Mucosa of descending colon (tissue), 3 donors: ENCODE measurements at regions not wholly inside any gene's neighbourhood (a gene's known extent, or its start where the extent isn't known, plus 50 kb on each side); places are given as distances from the start of the nearest gene placed in this dataset.
"Not testable (repeated sequence)": the region's sequence is repeated elsewhere in the genome, so short reads cannot be mapped to it uniquely, and the experiment has no call there.

Source experiments
- ATAC-seq: fragments of 200-7000 bp; cut with Tn5 transposase; one replicate; pipeline ENCODE4 v1.9.1; 2020; ENCODE audit warnings: mild to moderate bottlenecking, moderate library complexity
- DNase-seq, 3 donors: peaks; one replicate each; pipeline ENCODE4 v3.0.0-alpha.2; 2020
- H3K36me3 ChIP-seq: fragments of 200-600 bp; one replicate; pipeline ENCODE4 v1.8.0; 2021; ENCODE audit warnings: low read depth, mild to moderate bottlenecking
- H3K4me1 ChIP-seq: fragments of 200-600 bp; one replicate; pipeline ENCODE4 v1.8.0; 2021; ENCODE audit warnings: low read depth, mild to moderate bottlenecking
- H3K4me3 ChIP-seq: fragments of 200-600 bp; one replicate; pipeline ENCODE4 v1.8.0; 2021; ENCODE audit warnings: mild to moderate bottlenecking
- H3K9me3 ChIP-seq: fragments of 200-600 bp; one replicate; pipeline ENCODE4 v1.8.0; 2021; ENCODE audit warnings: mild to moderate bottlenecking
- CTCF ChIP-seq: fragments of 200-600 bp; IDR thresholded peaks from one replicate; pipeline ENCODE4 v1.8.0; 2022; ENCODE audit warnings: antibody characterized with exemption, mild to moderate bottlenecking
- intact Hi-C, 2 donors: fragments of 100-400 bp; cut with DNase I in 1 of 2; cut with micrococcal nuclease in 1 of 2; formaldehyde crosslinking; loops; one replicate each; pipeline versions ENCODE4 v1.11.0 to v1.11.1; 2022; cut with DNase I, micrococcal nuclease
- donor health status: DM: no; HTN: no; CAD: no; lungs with moderate emphysema.
- donor health status: DM: no; HTN: no; CAD: no.
- donor health status: DM: no; HTN: yes; CAD: no.

- DNase-seq (no peak), ATAC-seq (no peak)
- no peaks in the 10 kb centered on the region for H3K36me3 ChIP-seq
- intact Hi-C loops, result no loop called here
- no peak for TF ChIP-seq CTCF
- H3K4me3 ChIP-seq, result no peak overlapping the region
- H3K4me1 ChIP-seq, result no peaks in the 10 kb centered on the region
- peaks cover 22% of the 10 kb centered on the region for H3K9me3 ChIP-seq
These were observed 95.1 kb downstream of the RPAP3 start for GRCh38 chr12:47610686-47611252.

DNA sequence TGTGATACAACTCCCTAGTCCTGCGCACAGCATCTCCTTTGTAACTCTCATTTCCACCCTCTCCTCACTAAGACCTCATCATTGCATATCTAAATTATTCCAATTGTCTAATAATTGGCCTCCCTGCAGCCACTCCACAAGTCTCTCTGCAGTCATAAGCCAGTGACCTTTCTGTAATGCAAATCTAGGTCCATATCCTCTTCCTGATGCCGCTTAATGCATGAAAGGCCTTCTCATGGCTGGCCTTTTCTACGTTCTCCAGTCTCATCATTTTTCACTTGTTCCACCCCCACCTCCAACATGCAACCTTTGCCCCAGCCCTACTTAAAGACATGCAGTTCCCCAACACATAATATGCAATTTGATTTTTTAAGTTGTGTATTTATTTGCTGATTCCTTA is 96.0 kb downstream of the RPAP3 start:
- H3K4me1 ChIP-seq, result no peaks in the 10 kb centered on the region
- DNase-seq (no peak), ATAC-seq (no peak)
- no peak for TF ChIP-seq CTCF
- H3K36me3 ChIP-seq, result no peaks in the 10 kb centered on the region
- H3K4me3 ChIP-seq, result no peak overlapping the region
- H3K9me3 ChIP-seq, result peaks cover 22% of the 10 kb centered on the region
- intact Hi-C loops, result no loop called here

GRCh38 chr12:47608671-47609070 is 97.2 kb downstream of the RPAP3 start:
- intact Hi-C loops, result not testable (repeated sequence)

GRCh38 chr12:47604221-47604873 is 101.5 kb downstream of the RPAP3 start:
- ATAC-seq, result no peak
- H3K36me3 ChIP-seq, result no peaks in the 10 kb centered on the region
- intact Hi-C loops, result no loop called here

More at GRCh38 chr12:47608671-47609070, 97.2 kb downstream of the RPAP3 start:
- ATAC-seq, result peak; percentile 10
- H3K4me3 ChIP-seq, DNase-seq, H3K4me1 ChIP-seq, H3K36me3 ChIP-seq: not testable (repeated sequence)
- H3K9me3 ChIP-seq, result peaks cover 22% of the 10 kb centered on the region

DNA sequence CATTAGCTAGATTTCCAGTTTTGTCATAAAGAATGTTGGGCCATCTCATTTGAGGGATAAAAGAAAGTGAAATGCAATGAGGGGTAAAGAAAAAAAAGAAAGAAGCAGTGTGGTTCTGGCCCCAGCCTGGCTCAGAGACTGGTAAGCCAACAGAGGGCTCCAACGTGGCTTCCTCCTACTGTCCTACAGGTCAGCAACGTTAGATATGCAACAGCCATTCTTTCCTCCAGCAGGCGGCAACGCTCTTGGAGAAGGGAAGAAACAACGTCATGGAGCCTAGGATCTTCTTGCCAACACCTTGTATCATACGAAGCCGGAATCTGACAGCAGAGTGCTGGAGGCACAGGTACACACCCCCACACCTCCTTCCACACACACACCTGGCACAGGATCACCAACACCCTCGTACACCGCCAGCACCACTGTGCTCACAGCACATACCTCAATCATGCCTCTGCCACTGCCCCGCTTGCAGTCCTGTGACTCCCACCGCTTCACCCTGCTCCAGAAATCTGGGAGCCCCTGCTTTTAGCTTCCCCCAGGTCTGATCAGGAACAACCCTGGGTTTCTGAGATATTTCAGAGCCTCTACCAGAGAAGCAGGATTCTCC is 102.8 kb downstream of the RPAP3 start:
- H3K9me3 ChIP-seq, result peaks cover 15% of the 10 kb centered on the region
- ATAC-seq (no peak), DNase-seq (no peak)
- H3K36me3 ChIP-seq, result no peaks in the 10 kb centered on the region
- TF ChIP-seq CTCF, result no peak
- no peak overlapping the region for H3K4me3 ChIP-seq
- intact Hi-C loops, result no loop called here
- no peaks in the 10 kb centered on the region for H3K4me1 ChIP-seq

More at GRCh38 chr12:47604221-47604873, 101.5 kb downstream of the RPAP3 start:
- H3K9me3 ChIP-seq, result peaks cover 15% of the 10 kb centered on the region
- no peak for DNase-seq
- no peak for TF ChIP-seq CTCF
- H3K4me1 ChIP-seq, result no peaks in the 10 kb centered on the region
- no peak overlapping the region for H3K4me3 ChIP-seq

DNA sequence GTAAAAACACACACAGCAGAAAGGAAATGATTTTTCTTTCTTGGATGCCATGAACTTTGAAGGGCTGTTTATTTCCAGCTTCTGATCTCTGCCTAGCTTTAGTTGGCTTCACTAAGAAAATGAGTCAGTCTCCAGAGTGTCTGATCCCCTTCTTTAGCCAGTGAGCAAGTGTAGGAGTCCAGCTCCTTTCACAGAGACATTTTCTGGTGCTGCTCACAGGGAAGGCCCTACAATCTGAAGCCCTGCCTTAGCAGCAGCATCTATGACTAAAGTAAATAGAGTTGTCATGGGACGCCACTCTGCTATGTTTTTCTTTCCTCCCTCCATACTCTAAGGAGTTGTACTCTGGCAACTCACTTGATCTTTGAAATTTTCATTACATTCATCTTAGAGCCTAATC is 103.5 kb downstream of the RPAP3 start:
- no peak for TF ChIP-seq CTCF
- Histone ChIP-seq H3K9me3 (peaks cover 10% of the 10 kb centered on the region), H3K4me3 (no peak overlapping the region), H3K36me3 (no peaks in the 10 kb centered on the region), H3K4me1 (no peaks in the 10 kb centered on the region)
- no peak for DNase-seq
- no peak for ATAC-seq
- intact Hi-C loops, result no loop called here
